Breast epithelium (tissue), 3 donors: ENCODE measurements at regions not wholly inside any gene's neighbourhood (a gene's known extent, or its start where the extent isn't known, plus 50 kb on each side); places are given as distances from the start of the nearest gene placed in this dataset.

Source experiments
- CTCF ChIP-seq, 3 donors: fragments of 450-650 bp; IDR thresholded peaks; one replicate each; pipeline ENCODE4 v1.5.1; 2016 to 2017; ENCODE audit warnings: antibody characterized with exemption in 3 of 3, mild to moderate bottlenecking in 3 of 3, moderate library complexity in 3 of 3
- POLR2AphosphoS5 ChIP-seq, 3 donors: sonication (generic); formaldehyde crosslinking; IDR thresholded peaks; one replicate each; pipeline ENCODE4 v1.6.1; 2017; ENCODE audit warnings: antibody characterized with exemption in 3 of 3

GRCh38 chr1:13878021-13878420, 178.0 kb downstream of the PRDM2 start:
- no peak for TF ChIP-seq CTCF (IDR thresholded peaks at IDR 0.05)
- no peak for TF ChIP-seq POLR2AphosphoS5 (IDR thresholded peaks at IDR 0.05)
